ENCODE measurements at regions not wholly inside any gene's neighbourhood (a gene's known extent, or its start where the extent isn't known, plus 50 kb on each side); places are given as distances from the start of the nearest gene placed in this dataset.

DNA sequence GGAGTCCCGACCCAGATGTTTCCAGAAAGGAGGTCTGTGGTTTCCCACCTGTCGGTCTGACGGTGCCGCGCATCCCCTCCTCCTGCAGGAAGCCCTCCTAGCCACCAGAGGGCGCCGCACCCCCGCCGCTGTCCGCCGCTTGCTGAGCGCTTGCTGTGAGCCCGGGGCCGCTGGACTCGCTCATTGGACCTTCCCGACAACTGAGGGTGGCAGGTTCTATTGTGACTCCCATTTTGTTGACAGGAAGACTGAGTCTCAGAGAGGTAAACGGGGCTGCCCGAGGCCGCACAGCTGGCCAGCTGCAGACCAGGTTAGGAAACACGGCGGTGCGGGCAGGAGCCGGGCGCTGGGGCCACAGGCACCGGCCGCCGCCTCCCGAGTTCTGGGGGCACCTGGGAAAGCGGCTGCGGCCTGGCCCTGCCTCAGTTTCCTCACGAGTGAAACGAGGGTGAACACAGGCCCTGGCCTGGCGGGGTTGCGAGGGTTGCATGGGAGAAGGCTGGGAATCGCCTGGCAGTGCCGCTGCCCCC, 191.1 kb upstream of the CIBAR2 start:
- Histone ChIP-seq H3K4me3 (ENCODE audit: low read length) (peak overlapping the region; percentile 72), H3K9me3 (ENCODE audit: control insufficient read depth, low read length) (no peaks in the 10 kb centered on the region), H3K27me3 (ENCODE audit: control insufficient read depth, insufficient read depth, low read length, poor library complexity, severe bottlenecking) (no peaks in the 10 kb centered on the region), H3K4me1 (ENCODE audit: control insufficient read depth, insufficient read depth, low read length) (peaks cover 25% of the 10 kb centered on the region), H3K9ac (ENCODE audit: extremely low read depth, low read length, poor library complexity, severe bottlenecking) (no peak overlapping the region), H3K36me3 (ENCODE audit: control insufficient read depth, insufficient read depth, low read length) (no peaks in the 10 kb centered on the region), H3K27ac (ENCODE audit: low read depth, low read length) (no peak overlapping the region)
- no peaks in the 10 kb centered on the region for H3K36me3 Mint-ChIP-seq (ENCODE audit: low read depth)
- DNase-seq, result peak; percentile 94
- H3K4me1 Mint-ChIP-seq, result peaks cover 40% of the 10 kb centered on the region
- no peak overlapping the region for H3K27ac Mint-ChIP-seq
- no peaks in the 10 kb centered on the region for H3K27me3 Mint-ChIP-seq (ENCODE audit: insufficient read depth)
- H3K4me3 Mint-ChIP-seq, result peak overlapping the region; percentile 19
- WGBS, 2 experiments (ENCODE audit: insufficient coverage in 1 of 2, insufficient read length in 1 of 2), result 51% methylated on average over 18 to 36 of the region's 36 CpGs
- H3K9me3 Mint-ChIP-seq, result peaks cover 5% of the 10 kb centered on the region
- TF ChIP-seq, protein P1, sequence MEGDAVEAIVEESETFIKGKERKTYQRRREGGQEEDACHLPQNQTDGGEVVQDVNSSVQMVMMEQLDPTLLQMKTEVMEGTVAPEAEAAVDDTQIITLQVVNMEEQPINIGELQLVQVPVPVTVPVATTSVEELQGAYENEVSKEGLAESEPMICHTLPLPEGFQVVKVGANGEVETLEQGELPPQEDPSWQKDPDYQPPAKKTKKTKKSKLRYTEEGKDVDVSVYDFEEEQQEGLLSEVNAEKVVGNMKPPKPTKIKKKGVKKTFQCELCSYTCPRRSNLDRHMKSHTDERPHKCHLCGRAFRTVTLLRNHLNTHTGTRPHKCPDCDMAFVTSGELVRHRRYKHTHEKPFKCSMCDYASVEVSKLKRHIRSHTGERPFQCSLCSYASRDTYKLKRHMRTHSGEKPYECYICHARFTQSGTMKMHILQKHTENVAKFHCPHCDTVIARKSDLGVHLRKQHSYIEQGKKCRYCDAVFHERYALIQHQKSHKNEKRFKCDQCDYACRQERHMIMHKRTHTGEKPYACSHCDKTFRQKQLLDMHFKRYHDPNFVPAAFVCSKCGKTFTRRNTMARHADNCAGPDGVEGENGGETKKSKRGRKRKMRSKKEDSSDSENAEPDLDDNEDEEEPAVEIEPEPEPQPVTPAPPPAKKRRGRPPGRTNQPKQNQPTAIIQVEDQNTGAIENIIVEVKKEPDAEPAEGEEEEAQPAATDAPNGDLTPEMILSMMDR (conservative IDR thresholded peaks at IDR 0.05), result peak; percentile 99

DNA sequence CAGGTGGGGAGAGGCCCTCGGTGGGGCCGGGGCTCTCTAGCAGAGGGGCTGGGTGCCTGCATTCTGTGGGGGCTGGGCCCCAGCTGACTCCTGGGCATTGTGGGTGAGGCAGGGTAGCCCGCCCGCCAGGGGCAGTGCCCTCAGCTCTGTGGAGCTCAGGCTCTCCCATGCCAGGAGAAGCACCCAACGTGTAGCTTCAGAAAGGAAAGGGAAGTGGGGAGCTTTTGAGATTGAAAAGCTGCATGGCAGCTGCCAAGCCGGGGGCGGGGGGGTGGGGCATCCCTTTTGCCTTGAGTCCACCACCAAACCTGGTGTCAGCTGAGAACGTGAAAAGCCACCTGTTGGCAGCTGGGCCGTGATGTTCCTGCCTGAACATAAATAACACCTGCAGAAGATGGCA, 192.1 kb upstream of the CIBAR2 start:
- no peak overlapping the region for H3K4me3 Mint-ChIP-seq
- H3K27ac Mint-ChIP-seq, result no peak overlapping the region
- H3K36me3 Mint-ChIP-seq (ENCODE audit: low read depth), result no peaks in the 10 kb centered on the region
- Histone ChIP-seq H3K4me3 (ENCODE audit: low read length) (no peak overlapping the region), H3K27ac (ENCODE audit: low read depth, low read length) (no peak overlapping the region), H3K9ac (ENCODE audit: extremely low read depth, low read length, poor library complexity, severe bottlenecking) (no peak overlapping the region), H3K36me3 (ENCODE audit: control insufficient read depth, insufficient read depth, low read length) (no peaks in the 10 kb centered on the region), H3K27me3 (ENCODE audit: control insufficient read depth, insufficient read depth, low read length, poor library complexity, severe bottlenecking) (no peaks in the 10 kb centered on the region), H3K9me3 (ENCODE audit: control insufficient read depth, low read length) (no peaks in the 10 kb centered on the region), H3K4me1 (ENCODE audit: control insufficient read depth, insufficient read depth, low read length) (peaks cover 25% of the 10 kb centered on the region)
- DNase-seq, result no peak
- peaks cover 44% of the 10 kb centered on the region for H3K4me1 Mint-ChIP-seq
- TF ChIP-seq, protein P1 (conservative IDR thresholded peaks at IDR 0.05), result no peak
- WGBS, 2 experiments (ENCODE audit: insufficient coverage in 1 of 2, insufficient read length in 1 of 2), result 83 to 90% methylated on average over 2 to 9 of the region's 9 CpGs
- peaks cover 5% of the 10 kb centered on the region for H3K9me3 Mint-ChIP-seq
- H3K27me3 Mint-ChIP-seq (ENCODE audit: insufficient read depth), result no peaks in the 10 kb centered on the region

DNA sequence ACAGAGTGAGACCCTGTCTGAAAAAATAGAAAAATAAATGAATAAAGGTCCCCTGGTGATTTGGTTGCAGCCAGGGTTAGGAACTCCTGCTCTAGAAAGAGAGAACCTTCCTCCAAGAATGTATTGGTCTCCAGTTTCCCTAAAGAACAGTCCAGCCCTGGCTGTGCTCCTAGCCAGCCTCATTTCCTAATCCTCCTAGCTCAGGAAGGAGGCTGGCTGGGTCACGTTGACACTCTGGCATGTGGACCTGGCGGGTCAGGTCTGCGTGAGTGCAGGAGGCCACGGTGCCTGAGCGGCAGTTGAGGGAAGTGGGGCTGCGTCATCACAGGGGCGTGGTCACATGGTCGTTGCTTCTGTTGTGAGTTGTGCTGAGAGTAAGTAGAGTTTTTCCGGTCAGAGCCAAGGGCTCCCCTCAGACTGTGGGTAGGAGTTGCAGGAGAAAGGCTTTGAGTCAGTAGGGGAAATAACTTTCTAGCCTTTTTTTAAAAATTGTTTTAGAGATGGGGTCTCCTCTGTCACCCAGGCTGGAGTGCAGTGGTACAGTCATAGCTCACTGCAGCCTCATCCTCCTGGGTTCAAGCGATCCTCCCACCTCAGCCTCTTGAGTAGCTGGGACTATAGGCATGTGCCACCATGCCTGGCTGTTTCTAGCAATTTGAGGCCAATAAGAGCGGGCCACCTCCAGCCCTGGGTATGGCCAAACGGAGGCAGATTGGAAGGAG, 194.0 kb upstream of the CIBAR2 start:
- Histone ChIP-seq H3K4me3 (ENCODE audit: low read length) (no peak overlapping the region), H3K4me1 (ENCODE audit: control insufficient read depth, insufficient read depth, low read length) (peaks cover 34% of the 10 kb centered on the region), H3K36me3 (ENCODE audit: control insufficient read depth, insufficient read depth, low read length) (no peaks in the 10 kb centered on the region), H3K27me3 (ENCODE audit: control insufficient read depth, insufficient read depth, low read length, poor library complexity, severe bottlenecking) (no peaks in the 10 kb centered on the region), H3K9ac (ENCODE audit: extremely low read depth, low read length, poor library complexity, severe bottlenecking) (no peak overlapping the region), H3K9me3 (ENCODE audit: control insufficient read depth, low read length) (no peaks in the 10 kb centered on the region), H3K27ac (ENCODE audit: low read depth, low read length) (no peak overlapping the region)
- peaks cover 39% of the 10 kb centered on the region for H3K4me1 Mint-ChIP-seq
- H3K4me3 Mint-ChIP-seq, result no peak overlapping the region
- no peaks in the 10 kb centered on the region for H3K36me3 Mint-ChIP-seq (ENCODE audit: low read depth)
- DNase-seq, result peak; percentile 76
- TF ChIP-seq, protein P1 (conservative IDR thresholded peaks at IDR 0.05), result no peak
- 77 to 94% methylated on average over 5 to 12 of the region's 12 CpGs for WGBS, 2 experiments (ENCODE audit: insufficient coverage in 1 of 2, insufficient read length in 1 of 2)
- peak overlapping the region; percentile 69 for H3K27ac Mint-ChIP-seq
- H3K27me3 Mint-ChIP-seq (ENCODE audit: insufficient read depth), result no peaks in the 10 kb centered on the region
- peaks cover 5% of the 10 kb centered on the region for H3K9me3 Mint-ChIP-seq

Measured in endodermal cell (in vitro differentiated cells).